NCI-H460 (cell line): ENCODE measurements at regions not wholly inside any gene's neighbourhood (a gene's known extent, or its start where the extent isn't known, plus 50 kb on each side); places are given as distances from the start of the nearest gene placed in this dataset.
A peak's percentile ranks its signal among the peaks of the same experiment; 100 is the strongest.
"Not testable (repeated sequence)": the region's sequence is repeated elsewhere in the genome, so short reads cannot be mapped to it uniquely, and the experiment has no call there.

Experiments
- DNase-seq: peaks from one replicate; pipeline ENCODE4 v3.0.0-alpha.2; 2016; ENCODE audit warnings: low read depth; ENCODE audit errors: extremely low read depth

- no peak for DNase-seq
Measured at GRCh38 chr14:29982171-29982570, 54.5 kb upstream of the PRKD1 start.

- DNase-seq, result no peak
Measured at GRCh38 chr14:29982993-29983392, 55.3 kb upstream of the PRKD1 start.

GRCh38 chr14:29990344-29990857 is 62.8 kb upstream of the PRKD1 start:
- not testable (repeated sequence) for DNase-seq

GRCh38 chr14:29990993-29991392 is 63.3 kb upstream of the PRKD1 start:
- no peak for DNase-seq

- no peak for DNase-seq
Measured at GRCh38 chr14:29993143-29993542, 65.5 kb upstream of the PRKD1 start.

- DNase-seq, result no peak
Measured at GRCh38 chr14:29999013-29999539, 71.4 kb upstream of the PRKD1 start.

- no peak for DNase-seq
Measured at GRCh38 chr14:30002859-30003258, 75.2 kb upstream of the PRKD1 start.

- peak; percentile 54 for DNase-seq
Measured at GRCh38 chr14:30005114-30005808, 77.6 kb upstream of the PRKD1 start.

- no peak for DNase-seq
Measured at GRCh38 chr14:30006695-30007094, 79.0 kb upstream of the PRKD1 start.

- DNase-seq, result no peak
Measured at GRCh38 chr14:30015489-30015888, 87.8 kb upstream of the PRKD1 start.

GRCh38 chr14:30016002-30016401 is 88.4 kb upstream of the PRKD1 start:
- no peak for DNase-seq

GRCh38 chr14:30017370-30017993 is 89.8 kb upstream of the PRKD1 start:
- no peak for DNase-seq

- no peak for DNase-seq
Measured at GRCh38 chr14:30020271-30020670, 92.6 kb upstream of the PRKD1 start.

GRCh38 chr14:30020687-30021086 is 93.0 kb upstream of the PRKD1 start:
- no peak for DNase-seq

GRCh38 chr14:30023350-30023749 is 95.7 kb upstream of the PRKD1 start:
- not testable (repeated sequence) for DNase-seq

- DNase-seq, result no peak
Measured at GRCh38 chr14:30034152-30034551, 106.5 kb upstream of the PRKD1 start.

GRCh38 chr14:30035361-30035760 is 107.7 kb upstream of the PRKD1 start:
- no peak for DNase-seq

GRCh38 chr14:30045720-30046119 is 118.1 kb upstream of the PRKD1 start:
- DNase-seq, result no peak

- no peak for DNase-seq
Measured at GRCh38 chr14:30053103-30053502, 125.5 kb upstream of the PRKD1 start.

- no peak for DNase-seq
Measured at GRCh38 chr14:30054201-30054600, 126.6 kb upstream of the PRKD1 start.

GRCh38 chr14:30058401-30058800 is 130.8 kb upstream of the PRKD1 start:
- no peak for DNase-seq

GRCh38 chr14:30063746-30064145 is 136.1 kb upstream of the PRKD1 start:
- no peak for DNase-seq
